Head of caudate nucleus (tissue), 42 donors: ENCODE measurements at regions not wholly inside any gene's neighbourhood (a gene's known extent, or its start where the extent isn't known, plus 50 kb on each side); places are given as distances from the start of the nearest gene placed in this dataset.
A peak's percentile ranks its signal among the peaks of the same experiment; 100 is the strongest.
"Not testable (repeated sequence)": the region's sequence is repeated elsewhere in the genome, so short reads cannot be mapped to it uniquely, and the experiment has no call there.

Experiments used
- DNase-seq, 42 donors: peaks; one replicate each; pipeline versions ENCODE4 v3.0.0 to v3.0.0-alpha.2; 2020 to 2021; ENCODE audit warnings: mixed read lengths in 7 of 42
- intact Hi-C: fragments of 100-400 bp; cut with DNase I; formaldehyde crosslinking; loops from one replicate; pipeline ENCODE4 v1.15.0; 2022

DNA sequence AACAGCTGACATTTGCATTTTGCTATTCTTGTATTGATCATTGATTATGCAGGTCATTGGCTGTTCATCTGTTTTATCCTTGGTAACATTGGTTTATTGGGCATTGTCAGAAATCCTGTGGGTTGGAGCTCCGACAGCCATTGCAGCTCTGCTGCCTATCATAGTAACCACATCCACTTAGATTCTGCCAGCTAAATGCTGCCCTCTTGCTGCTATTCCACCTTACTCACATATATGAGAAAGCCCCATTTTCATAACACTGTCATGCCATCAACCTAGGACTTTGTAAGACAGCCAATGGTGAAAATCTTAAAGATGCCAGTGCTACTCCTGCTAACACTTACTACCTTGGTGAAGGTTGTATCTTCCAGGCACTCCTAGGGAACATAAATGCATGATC, 187.3 kb upstream of the CXCL13 start:
- DNase-seq = no peak
- intact Hi-C loops = no loop called here

DNA sequence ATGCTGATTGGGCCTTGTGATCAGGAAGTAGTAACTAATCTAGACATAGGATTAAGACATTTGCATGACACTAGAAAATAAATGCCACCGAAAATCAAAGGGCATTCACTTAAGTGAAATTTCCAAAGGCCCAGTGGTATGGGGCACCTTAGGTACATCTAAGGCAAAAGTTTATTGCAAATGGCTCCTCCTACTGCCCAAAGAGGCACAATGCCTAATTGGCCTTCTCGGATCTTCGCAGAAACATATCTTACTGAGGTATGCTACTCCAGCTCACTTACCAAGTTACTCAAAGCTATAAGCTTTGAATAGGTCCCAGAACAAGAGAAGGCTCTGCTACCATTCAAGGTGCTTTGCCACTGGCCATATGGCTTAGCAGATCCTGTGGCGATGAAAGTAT, 174.8 kb upstream of the CXCL13 start:
- intact Hi-C loops = no loop called here

DNA sequence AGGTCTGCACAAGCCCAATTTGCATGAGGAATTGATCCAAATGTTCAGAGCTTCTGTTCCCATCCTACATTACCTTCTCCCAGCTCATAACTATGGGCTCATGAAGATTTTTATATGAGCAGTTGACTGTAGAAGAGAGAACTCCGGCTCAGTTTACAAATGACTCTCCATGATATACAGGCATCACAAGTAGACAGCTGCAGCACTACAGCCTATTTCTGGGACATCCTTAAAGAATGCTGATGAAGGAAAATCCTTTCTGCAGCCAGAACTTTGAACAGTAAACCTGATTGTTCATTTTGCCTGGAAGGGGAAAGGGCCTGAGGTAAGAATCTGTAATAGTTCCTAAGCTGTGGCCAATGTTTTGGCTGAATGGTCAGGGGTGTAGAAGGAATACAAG, 174.1 kb upstream of the CXCL13 start:
- DNase-seq = no peak
- intact Hi-C loops = no loop called here

More for the DNA sequence above, 174.8 kb upstream of the CXCL13 start:
- no peak for DNase-seq

DNA sequence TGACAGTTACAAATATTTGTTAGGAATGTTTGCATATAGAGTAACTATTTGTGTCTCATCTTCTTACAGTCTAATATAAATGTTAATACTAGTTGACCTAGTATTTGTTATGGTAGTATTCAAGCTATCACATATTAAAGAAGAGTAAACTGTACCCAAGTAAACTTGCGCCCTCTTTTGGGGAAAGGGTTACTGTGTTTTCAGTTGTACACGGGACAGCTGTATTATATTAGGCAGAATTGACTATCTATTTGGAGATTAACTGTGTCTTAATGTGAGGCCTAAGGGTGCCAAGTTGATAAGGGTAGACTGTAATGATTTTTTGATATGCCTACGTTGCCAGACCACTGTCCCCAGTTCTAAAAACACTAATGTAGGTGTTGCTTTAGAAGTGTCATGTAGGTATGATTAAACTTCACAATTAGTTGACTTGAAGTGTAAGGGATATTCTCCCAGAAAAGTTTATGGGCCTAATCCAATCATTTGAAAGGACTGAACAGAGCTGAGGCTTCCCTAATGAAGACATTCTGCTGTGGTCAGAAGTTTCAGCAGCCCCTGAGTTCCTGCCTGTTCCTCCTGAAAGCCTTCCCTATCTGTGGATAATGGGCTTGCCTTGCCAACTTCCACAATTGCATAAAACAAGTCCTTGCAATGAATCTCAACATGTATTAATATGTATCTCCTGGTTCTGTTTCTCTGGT, 172.8 kb upstream of the CXCL13 start:
- intact Hi-C loops = loop anchor here (2.0 kb wide), 1 partner anchor 48 kb away; no protein-coding TSS in a partner anchor
- DNase-seq = no peak

DNA sequence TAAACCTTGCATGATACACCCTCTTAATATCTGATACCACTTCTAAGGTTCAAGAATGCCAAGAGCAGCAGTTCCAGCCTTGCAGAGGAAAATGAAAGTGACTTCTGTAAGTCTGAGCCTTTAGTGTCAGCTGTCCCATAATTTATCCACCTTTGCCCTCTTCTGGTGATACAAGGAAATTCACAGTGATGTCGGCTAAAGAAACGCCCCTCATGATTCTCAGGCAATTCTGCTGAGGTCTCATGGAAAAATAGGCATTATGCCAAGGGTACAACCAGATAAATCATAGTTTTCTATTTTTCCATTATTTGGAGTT, 172.2 kb upstream of the CXCL13 start:
- intact Hi-C loops = loop anchor here (2.0 kb wide), 1 partner anchor 49 kb away; no protein-coding TSS in a partner anchor
- DNase-seq = peak in 11 of 42 donors; percentile 2 to 54 (median 10)

DNA sequence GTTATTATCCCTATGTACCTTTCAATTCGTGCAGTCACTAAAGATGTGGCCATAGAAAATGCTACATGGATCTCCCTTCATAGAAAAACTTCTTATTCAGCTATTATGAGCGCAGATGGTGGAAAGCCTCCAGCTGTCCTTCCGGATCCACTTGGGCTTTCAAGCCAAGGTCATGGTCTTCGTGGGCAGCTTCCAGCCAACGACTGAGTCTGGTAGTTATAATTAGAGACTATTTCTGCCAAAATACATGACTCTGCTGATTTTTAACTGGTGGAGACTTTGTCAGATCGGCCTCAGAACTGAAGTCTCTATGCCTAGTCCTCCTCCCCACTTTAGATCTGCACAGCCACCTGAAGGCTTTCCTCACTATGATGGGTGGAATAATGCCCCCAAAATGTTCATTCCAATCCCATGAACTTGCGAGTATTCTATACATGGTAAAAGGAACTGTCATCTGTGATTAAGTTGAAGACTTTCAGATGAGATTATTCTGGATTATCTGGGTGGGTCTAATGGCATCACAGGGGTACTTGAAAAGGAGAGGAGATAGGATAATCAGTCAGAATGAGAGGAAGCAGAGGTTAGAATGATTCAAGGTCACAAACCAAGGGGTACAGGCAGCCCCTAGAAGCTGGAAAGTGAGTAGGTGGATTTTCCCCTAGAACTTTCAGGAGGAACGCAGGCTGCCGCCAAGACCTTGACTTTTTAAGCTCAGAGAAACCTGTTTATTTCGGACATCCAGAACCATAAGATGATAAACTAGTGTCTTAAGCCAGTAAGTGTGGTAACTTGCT, 171.1 kb upstream of the CXCL13 start:
- intact Hi-C loops = no loop called here

DNA sequence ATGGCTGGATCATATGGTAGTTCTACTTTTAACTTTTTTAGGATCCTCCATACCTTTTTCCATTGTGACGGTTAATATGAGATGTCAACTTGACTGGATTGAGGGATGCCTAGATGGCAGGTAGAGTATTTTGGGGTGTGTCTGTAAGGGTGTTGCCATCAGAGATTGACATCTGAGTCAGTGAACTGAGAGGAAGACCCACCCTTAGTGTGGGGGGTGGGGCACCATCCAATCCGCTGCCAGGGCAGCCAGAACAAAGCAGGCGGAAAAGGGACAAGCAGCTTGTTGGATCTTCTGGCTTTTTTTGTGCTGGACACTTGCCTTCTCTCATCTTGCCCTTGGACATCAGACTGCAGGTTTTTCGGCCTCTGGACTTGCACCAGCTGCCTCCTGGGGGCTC, 168.5 kb upstream of the CXCL13 start:
- DNase-seq = no peak
- intact Hi-C loops = no loop called here

More for the DNA sequence above, 171.1 kb upstream of the CXCL13 start:
- no peak for DNase-seq

DNA sequence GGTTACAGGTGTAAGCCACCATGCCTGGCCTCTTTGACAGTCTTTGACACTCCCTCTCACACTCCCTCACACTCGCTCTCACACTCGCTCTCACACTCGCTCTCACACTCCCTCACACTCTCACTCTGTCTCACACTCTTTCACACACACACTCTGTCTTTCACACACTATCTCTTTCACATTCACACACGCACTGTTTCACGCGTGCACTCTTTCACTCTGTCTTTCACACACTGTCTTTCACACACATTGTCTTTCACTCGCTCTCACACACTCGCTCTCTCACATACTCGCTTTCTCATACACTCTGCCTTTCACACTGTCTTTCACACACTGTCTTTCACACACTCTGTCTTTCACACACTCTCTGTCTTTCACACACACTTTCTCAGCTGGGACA, 167.1 kb upstream of the CXCL13 start:
- DNase-seq = no peak
- intact Hi-C loops = no loop called here

DNA sequence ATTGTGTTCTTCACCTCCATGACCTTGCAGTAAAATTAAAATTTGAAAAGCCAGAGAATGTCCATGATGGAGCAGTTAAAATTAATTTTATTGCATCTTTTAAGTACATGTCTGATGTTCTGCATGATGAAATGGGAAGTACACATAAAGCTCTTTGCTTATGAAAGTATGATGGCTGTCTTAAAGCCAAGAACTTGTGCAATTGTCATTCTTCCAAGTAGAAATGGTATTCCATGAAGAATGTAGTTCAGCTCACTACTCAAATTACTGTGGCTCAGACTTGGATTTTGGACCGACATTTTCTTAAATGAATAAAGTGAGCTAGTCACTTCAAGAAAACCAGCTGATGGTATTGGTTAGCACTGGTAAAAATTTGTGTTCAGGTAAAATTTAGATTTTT, 161.7 kb upstream of the CXCL13 start:
- intact Hi-C loops = no loop called here
- no peak for DNase-seq

DNA sequence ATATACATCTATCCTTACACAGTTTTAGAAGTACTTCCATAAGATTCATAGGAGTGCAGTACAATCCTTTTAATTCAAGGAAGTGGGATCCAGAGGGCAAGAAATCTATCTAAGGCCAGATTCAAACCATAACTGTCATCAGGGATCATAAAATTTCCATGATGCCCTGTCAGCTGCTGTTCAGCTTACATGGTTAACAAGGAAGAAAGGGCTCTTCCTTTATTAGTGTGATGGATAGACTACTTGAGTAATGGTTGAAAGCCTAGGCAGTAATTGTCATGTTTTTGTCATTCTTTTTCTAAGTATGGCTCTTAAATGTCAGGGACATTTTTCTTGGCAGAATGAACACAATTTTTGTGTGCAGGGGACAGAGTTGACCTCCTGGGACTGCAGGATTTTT, 159.8 kb upstream of the CXCL13 start:
- intact Hi-C loops = no loop called here
- no peak for DNase-seq

DNA sequence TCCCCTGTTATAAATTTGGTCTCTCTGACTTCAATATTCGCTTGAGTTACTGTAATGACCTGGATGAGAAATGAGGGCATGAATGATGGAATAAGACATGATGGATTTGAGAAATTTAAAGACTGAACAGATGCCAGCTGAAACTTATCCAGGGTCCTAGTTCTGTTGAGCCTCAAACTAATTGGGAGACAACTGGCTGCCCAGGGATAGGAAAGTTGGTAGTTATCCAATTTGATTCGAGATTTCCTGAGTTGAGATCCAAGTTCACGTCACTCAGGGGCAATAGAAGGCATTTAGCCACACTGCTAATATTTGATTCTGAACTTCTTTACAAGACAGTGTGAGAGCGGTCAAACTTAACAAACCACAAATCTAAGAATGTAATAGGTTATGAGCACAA, 159.0 kb upstream of the CXCL13 start:
- intact Hi-C loops = no loop called here
- DNase-seq = no peak

DNA sequence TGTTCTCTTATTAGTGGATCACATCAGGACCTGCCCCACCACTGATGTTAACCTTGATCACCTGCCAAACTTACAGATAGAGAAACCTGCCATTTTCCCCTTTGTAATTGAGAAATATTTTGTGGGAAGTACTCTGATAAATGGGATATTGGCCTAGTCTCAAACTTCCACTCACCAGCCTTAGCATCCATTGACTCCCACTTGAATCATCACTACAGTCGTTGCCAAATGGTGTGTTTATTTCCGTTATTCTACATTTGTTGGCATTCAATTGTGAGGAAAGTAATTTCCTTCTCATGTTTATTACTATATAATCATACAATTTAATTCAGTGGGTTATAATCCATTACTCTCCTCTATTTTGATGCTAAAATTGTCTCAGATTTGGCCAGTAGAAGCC, 156.4 kb upstream of the CXCL13 start:
- no peak for DNase-seq
- intact Hi-C loops = no loop called here

DNA sequence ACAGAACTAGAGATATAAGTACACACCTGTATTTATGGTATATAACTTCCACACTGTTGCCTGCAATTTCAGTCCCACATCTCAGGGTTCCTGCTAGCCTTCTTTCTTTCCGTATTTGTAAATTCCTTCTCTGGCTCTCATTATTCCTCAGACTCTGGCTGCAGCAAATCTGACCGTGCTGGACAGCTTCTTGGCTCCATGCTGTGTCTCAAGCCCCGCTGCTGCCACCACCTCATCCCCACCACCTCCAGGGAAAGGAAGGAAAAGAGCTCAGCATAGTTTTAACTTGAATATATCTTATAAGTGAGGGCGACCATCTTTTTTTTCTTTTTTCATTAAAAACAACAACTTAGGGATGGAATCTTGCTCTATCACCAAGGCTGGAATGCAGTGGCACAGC, 155.6 kb upstream of the CXCL13 start:
- intact Hi-C loops = no loop called here
- no peak for DNase-seq

DNA sequence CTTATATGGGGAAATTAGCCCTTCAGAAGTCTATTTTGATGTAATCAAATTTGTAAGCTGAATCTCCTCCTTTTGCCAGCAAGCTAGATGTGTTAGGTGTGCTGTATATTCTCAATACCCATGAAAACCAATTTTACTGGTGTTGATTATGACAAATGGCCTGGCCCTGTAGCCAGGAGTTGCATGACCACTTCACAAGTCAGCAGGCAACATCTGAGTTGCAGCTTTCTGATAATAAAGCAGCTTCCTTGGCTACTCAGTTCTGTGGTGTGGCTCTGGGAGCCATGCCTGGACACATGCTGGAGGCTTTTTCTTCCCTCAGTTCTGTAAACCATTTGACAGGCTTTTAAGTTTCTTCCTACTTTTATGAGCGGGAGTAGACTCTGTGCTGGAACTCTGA, 154.1 kb upstream of the CXCL13 start:
- DNase-seq = no peak
- intact Hi-C loops = no loop called here

DNA sequence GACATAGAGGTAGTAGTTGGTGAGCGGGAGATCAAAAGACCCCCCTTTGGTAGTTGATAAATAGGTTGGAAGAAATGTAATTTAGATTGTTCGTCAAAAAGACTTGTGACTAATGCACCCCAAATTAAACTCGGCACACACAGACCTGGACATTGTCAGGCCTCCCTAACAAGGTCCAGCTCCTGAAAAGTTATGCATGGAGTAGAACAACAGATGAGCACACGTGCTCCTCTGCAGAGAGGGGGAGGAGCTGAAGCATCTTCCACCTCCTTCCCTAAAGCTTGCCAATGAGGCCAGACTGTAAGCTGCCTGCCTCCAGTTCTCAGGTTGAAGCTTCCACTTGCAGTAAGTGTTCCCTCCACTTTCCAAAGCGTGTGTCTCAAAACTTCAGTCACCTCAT, 153.5 kb upstream of the CXCL13 start:
- intact Hi-C loops, DNase-seq: not testable (repeated sequence)

DNA sequence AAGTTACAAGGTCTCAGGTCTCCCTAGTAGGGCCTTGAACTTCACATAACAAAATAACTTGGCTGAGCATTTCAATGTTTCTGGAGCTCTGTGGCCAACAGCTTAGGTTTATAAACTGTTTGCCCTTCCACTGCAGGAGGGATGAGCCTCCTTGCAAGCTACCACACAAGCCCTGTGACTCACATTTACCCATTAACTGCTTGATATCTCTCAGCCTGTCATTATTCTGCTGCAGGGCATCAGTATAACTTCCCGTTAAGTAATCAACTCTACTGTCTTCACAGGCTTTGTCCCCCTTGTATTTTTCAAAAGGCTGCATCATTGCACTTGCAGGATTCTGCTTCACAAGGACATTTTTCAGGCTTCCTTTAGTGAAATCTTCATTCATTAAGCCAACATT, 151.7 kb upstream of the CXCL13 start:
- intact Hi-C loops = no loop called here
- no peak for DNase-seq

DNA sequence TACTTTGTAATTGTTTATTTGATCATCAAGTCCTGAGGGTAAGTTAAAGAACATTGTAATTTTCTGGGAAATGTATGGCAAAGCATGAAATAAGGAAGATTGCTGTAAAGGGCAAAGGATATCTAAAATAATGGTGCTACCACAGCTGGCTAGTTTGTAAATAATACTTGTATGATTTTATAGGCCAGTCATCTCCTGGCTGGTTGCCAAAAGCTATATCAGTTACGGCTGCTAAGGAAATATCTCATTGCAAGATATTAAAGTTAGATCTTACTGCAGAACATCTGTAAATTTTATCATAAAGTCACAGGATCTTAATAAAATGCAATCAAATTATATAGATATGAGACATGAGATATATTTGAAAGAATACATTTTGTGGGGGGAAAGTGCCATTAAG, 150.8 kb upstream of the CXCL13 start:
- no peak for DNase-seq
- intact Hi-C loops = no loop called here

DNA sequence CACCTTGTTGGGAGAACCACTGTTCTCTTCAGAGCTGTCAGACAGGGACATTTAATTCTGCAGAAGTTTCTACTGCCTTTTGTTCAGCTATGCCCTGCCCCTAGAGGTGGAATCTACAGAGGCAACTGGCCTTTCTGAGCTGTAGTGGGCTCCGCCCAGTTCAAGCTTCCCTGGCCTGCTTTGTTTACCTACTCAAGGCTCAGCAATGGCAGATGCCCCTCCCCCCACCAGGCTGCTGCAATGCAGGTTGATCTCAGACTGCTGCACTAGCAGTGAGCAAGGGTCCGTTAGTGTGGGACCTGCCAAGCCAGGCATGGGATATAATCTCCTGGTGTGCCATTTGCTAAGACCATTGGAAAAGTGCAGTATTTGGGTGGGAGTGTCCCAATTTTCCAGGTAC, 141.5 kb upstream of the CXCL13 start:
- DNase-seq, intact Hi-C loops: not testable (repeated sequence)

DNA sequence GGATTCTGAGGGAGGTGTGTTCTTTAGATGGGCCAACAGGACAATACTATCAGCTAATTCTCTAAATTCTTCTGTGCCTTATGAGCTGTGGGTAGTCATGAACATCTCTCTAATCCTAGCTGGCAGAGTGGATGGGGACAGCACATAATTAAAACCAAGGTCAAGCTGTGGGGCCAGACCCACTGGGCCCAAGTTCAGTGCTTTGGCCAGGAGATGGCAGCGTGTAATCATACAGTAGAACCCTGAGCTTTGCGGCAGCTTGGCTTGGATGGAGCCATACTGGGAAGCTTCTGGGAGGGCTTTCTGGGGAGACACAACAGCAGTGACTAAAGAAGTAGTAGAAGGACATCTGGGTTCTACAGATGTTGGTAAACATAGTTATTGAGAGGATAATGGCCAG, 140.3 kb upstream of the CXCL13 start:
- intact Hi-C loops = no loop called here
- DNase-seq = peak in 7 of 42 donors; percentile 3 to 26 (median 10)

DNA sequence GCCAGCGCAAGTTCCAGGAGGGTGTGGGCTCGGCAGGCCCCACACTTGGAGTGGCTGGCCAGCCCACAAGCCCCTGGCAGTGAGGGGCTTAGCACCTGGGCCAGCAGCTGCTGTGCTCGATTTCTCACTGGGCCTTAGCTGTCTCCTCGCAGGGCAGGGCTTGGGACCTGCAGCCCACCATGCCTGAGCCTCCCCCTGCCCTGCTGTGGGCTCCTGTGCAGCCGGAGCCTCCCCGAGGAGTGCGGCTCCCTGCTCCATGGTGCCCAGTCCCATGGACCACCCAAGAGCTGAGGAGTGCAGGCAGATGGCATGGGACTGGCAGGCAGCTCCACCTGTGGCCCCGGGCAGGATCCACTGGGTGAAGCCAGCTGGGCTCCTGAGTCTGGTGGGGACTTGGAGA, 139.2 kb upstream of the CXCL13 start:
- intact Hi-C loops = no loop called here
- no peak for DNase-seq
